ENCODE measurements at regions not wholly inside any gene's neighbourhood (a gene's known extent, or its start where the extent isn't known, plus 50 kb on each side); places are given as distances from the start of the nearest gene placed in this dataset.

- intact Hi-C loops (cut with DNase I) = no loop called here
- no peak overlapping the region for H3K4me3 ChIP-seq (ENCODE audit: low read length in 3 of 3)
- TF ChIP-seq CTCF (IDR thresholded peaks at IDR 0.05; ENCODE audit: borderline replicate concordance, extremely low read depth, insufficient read depth) = no peak
- FAIRE-seq (no peak), DNase-seq (no peak)
- no peaks in the 10 kb centered on the region for H3K27me3 ChIP-seq (ENCODE audit: control insufficient read depth, insufficient read depth, low read length)
- no peak overlapping the region for H3K27ac ChIP-seq (ENCODE audit: low read depth in 2 of 2, low read length in 2 of 2)
- H3K9ac ChIP-seq (ENCODE audit: low read length in 3 of 3) = no peak overlapping the region
- H3K4me1 ChIP-seq (ENCODE audit: control insufficient read depth in 2 of 3, insufficient read depth in 2 of 3, low read depth in 1 of 3, low read length in 3 of 3) = no peaks in the 10 kb centered on the region
- H3K36me3 ChIP-seq (ENCODE audit: control insufficient read depth in 2 of 3, insufficient read depth in 3 of 3, low read length in 3 of 3) = no peaks in the 10 kb centered on the region
- H3K9me3 ChIP-seq (ENCODE audit: control insufficient read depth in 2 of 3, insufficient read depth in 1 of 3, low read length in 3 of 3) = no peaks in the 10 kb centered on the region
These were observed 744.0 kb upstream of the CELF2 start for GRCh38 chr10:10273661-10274060.

GRCh38 chr10:10279906-10280305 is 737.8 kb upstream of the CELF2 start:
- Histone ChIP-seq H3K36me3 (ENCODE audit: control insufficient read depth in 2 of 3, insufficient read depth in 3 of 3, low read length in 3 of 3) (no peaks in the 10 kb centered on the region), H3K9ac (ENCODE audit: low read length in 3 of 3) (no peak overlapping the region), H3K4me3 (ENCODE audit: low read length in 3 of 3) (no peak overlapping the region), H3K27ac (ENCODE audit: low read depth in 2 of 2, low read length in 2 of 2) (no peak overlapping the region), H3K4me1 (ENCODE audit: control insufficient read depth in 2 of 3, insufficient read depth in 2 of 3, low read depth in 1 of 3, low read length in 3 of 3) (no peaks in the 10 kb centered on the region), H3K27me3 (ENCODE audit: control insufficient read depth, insufficient read depth, low read length) (no peaks in the 10 kb centered on the region), H3K9me3 (ENCODE audit: control insufficient read depth in 2 of 3, insufficient read depth in 1 of 3, low read length in 3 of 3) (no peaks in the 10 kb centered on the region)
- intact Hi-C loops (cut with DNase I) = no loop called here
- no peak for TF ChIP-seq CTCF (IDR thresholded peaks at IDR 0.05; ENCODE audit: borderline replicate concordance, extremely low read depth, insufficient read depth)
- FAIRE-seq = no peak
- no peak for DNase-seq

GRCh38 chr10:10292501-10292900 is 725.2 kb upstream of the CELF2 start:
- Histone ChIP-seq H3K9me3 (ENCODE audit: control insufficient read depth in 2 of 3, insufficient read depth in 1 of 3, low read length in 3 of 3) (no peaks in the 10 kb centered on the region), H3K27me3 (ENCODE audit: control insufficient read depth, insufficient read depth, low read length) (no peaks in the 10 kb centered on the region), H3K27ac (ENCODE audit: low read depth in 2 of 2, low read length in 2 of 2) (no peak overlapping the region), H3K4me3 (ENCODE audit: low read length in 3 of 3) (no peak overlapping the region), H3K4me1 (ENCODE audit: control insufficient read depth in 2 of 3, insufficient read depth in 2 of 3, low read depth in 1 of 3, low read length in 3 of 3) (peaks cover 0 to 3% (median 0%) of the 10 kb centered on the region in 3 donors), H3K36me3 (ENCODE audit: control insufficient read depth in 2 of 3, insufficient read depth in 3 of 3, low read length in 3 of 3) (no peaks in the 10 kb centered on the region), H3K9ac (ENCODE audit: low read length in 3 of 3) (no peak overlapping the region)
- FAIRE-seq (no peak), DNase-seq (peak in 1 of 5 donors; percentile 7)
- intact Hi-C loops (cut with DNase I) = no loop called here
- no peak for TF ChIP-seq CTCF (IDR thresholded peaks at IDR 0.05; ENCODE audit: borderline replicate concordance, extremely low read depth, insufficient read depth)

- H3K27ac ChIP-seq (ENCODE audit: low read depth in 2 of 2, low read length in 2 of 2) = no peak overlapping the region
- no peaks in the 10 kb centered on the region for H3K27me3 ChIP-seq (ENCODE audit: control insufficient read depth, insufficient read depth, low read length)
- no peak overlapping the region for H3K4me3 ChIP-seq (ENCODE audit: low read length in 3 of 3)
- H3K9me3 ChIP-seq (ENCODE audit: control insufficient read depth in 2 of 3, insufficient read depth in 1 of 3, low read length in 3 of 3) = no peaks in the 10 kb centered on the region
- DNase-seq (peak in 1 of 5 donors; percentile 12), FAIRE-seq (no peak)
- intact Hi-C loops (cut with DNase I) = no loop called here
- TF ChIP-seq CTCF (IDR thresholded peaks at IDR 0.05; ENCODE audit: borderline replicate concordance, extremely low read depth, insufficient read depth) = no peak
- H3K36me3 ChIP-seq (ENCODE audit: control insufficient read depth in 2 of 3, insufficient read depth in 3 of 3, low read length in 3 of 3) = no peaks in the 10 kb centered on the region
- no peak overlapping the region for H3K9ac ChIP-seq (ENCODE audit: low read length in 3 of 3)
- peaks cover 0 to 3% (median 0%) of the 10 kb centered on the region in 3 donors for H3K4me1 ChIP-seq (ENCODE audit: control insufficient read depth in 2 of 3, insufficient read depth in 2 of 3, low read depth in 1 of 3, low read length in 3 of 3)
These were observed 724.6 kb upstream of the CELF2 start for GRCh38 chr10:10293041-10293440.

Data from kidney (tissue), 13 donors.